H1 (cell line): ENCODE measurements at regions not wholly inside any gene's neighbourhood (a gene's known extent, or its start where the extent isn't known, plus 50 kb on each side); places are given as distances from the start of the nearest gene placed in this dataset.

Experiments
- CTCF ChIA-PET: fragments of 300-600 bp; sonication (Branson Sonifier 250); formaldehyde crosslinking; loops from one replicate; lab custom pipeline; 2021; ENCODE audit not compliant: partially characterized antibody; lab: Charles Lee
- POLR2A ChIA-PET: fragments of 300-600 bp; sonication (Branson Sonifier 250); formaldehyde crosslinking; loops from one replicate; lab custom pipeline; 2021; ENCODE audit warnings: inconsistent platforms; ENCODE audit not compliant: partially characterized antibody; lab: Charles Lee
- DNase-seq, 2 experiments: peaks; one replicate each; pipeline versions ENCODE4 v3.0.0 to v3.0.0-alpha.2; 2010 to 2022; ENCODE audit warnings: low spot score in 2 of 2, low read depth in 1 of 2, mixed read lengths in 1 of 2
- FAIRE-seq: peaks from 2 replicates; lab custom pipeline; 2011; peaks lifted over from hg19 to GRCh38; lab: Jason Lieb, UNC
- H2AFZ ChIP-seq: 2 replicates; pipeline ENCODE4 v1.8.1; 2012; ENCODE audit warnings: low read length, inconsistent platforms
- H2AK5ac ChIP-seq: 2 replicates; pipeline ENCODE4 v1.6.1; 2013; ENCODE audit warnings: low read depth, low read length
- H2BK120ac ChIP-seq: replicated peaks from 2 replicates; pipeline ENCODE3; 2013; ENCODE audit warnings: low read depth, low read length, inconsistent platforms
- H2BK12ac ChIP-seq: 2 replicates; pipeline ENCODE4 v1.6.1; 2013; ENCODE audit warnings: low read depth, low read length
- H2BK15ac ChIP-seq: 2 replicates; pipeline ENCODE4 v1.6.1; 2013; ENCODE audit warnings: low read length
- H2BK20ac ChIP-seq: 2 replicates; pipeline ENCODE4 v1.6.1; 2013; ENCODE audit warnings: low read length
- H2BK5ac ChIP-seq: 2 replicates; pipeline ENCODE4 v1.6.1; 2013; ENCODE audit warnings: low read depth, low read length
- H3K14ac ChIP-seq: 2 replicates; pipeline ENCODE4 v1.6.1; 2013; ENCODE audit warnings: inconsistent platforms; ENCODE audit not compliant: insufficient read length
- H3K18ac ChIP-seq: 2 replicates; pipeline ENCODE4 v1.6.1; 2013; ENCODE audit warnings: low read length; ENCODE audit errors: extremely low read depth
- H3K23ac ChIP-seq: 2 replicates; pipeline ENCODE4 v1.6.1; 2013; ENCODE audit warnings: inconsistent platforms; ENCODE audit not compliant: insufficient read length
- H3K23me2 ChIP-seq: 2 replicates; pipeline ENCODE4 v1.6.1; 2013; ENCODE audit warnings: low read depth, low read length
- H3K27ac ChIP-seq: 2 replicates; pipeline ENCODE4 v1.6.1; 2011; ENCODE audit warnings: low read depth, low read length, inconsistent platforms
- H3K27me3 ChIP-seq, 4 experiments: replicated peaks in 1 of 4; 1 replicate in 1 of 4; 2 replicates in 3 of 4; pipeline versions ENCODE4 v1.6.1 to v1.8.1; 2011 to 2013; ENCODE audit warnings: low read length in 3 of 4, mild to moderate bottlenecking in 3 of 4, inconsistent platforms in 2 of 4, mixed read lengths in 2 of 4, moderate library complexity in 1 of 4; ENCODE audit not compliant: control insufficient read depth in 3 of 4, insufficient read depth in 3 of 4; ENCODE audit errors: extremely low read depth in 1 of 4
- H3K36me3 ChIP-seq, 4 experiments: 2 replicates each; pipeline versions ENCODE4 v1.6.1 to v1.8.1; 2011 to 2013; ENCODE audit warnings: mild to moderate bottlenecking in 4 of 4, low read length in 3 of 4, moderate library complexity in 2 of 4, control low read depth in 1 of 4, inconsistent platforms in 1 of 4; ENCODE audit not compliant: insufficient read depth in 4 of 4, control insufficient read depth in 2 of 4
- H3K4ac ChIP-seq: replicated peaks from 2 replicates; pipeline ENCODE3; 2013; ENCODE audit warnings: low read length, low read depth, mixed read lengths, inconsistent platforms; ENCODE audit not compliant: insufficient read length
- H3K4me1 ChIP-seq, 4 experiments: replicated peaks in 1 of 4; 1 replicate in 1 of 4; 2 replicates in 3 of 4; pipeline versions ENCODE4 v1.6.1 to v1.8.1; 2011 to 2013; ENCODE audit warnings: low read length in 3 of 4, inconsistent platforms in 2 of 4, mixed read lengths in 1 of 4; ENCODE audit not compliant: insufficient read depth in 4 of 4, control insufficient read depth in 3 of 4
- H3K4me2 ChIP-seq, 2 experiments: 2 replicates each; pipeline versions ENCODE4 v1.6.1 to v1.8.1; 2011 to 2013; ENCODE audit warnings: low read depth in 2 of 2, low read length in 2 of 2, control low read depth in 1 of 2, inconsistent platforms in 1 of 2, mild to moderate bottlenecking in 1 of 2; ENCODE audit not compliant: insufficient read depth in 1 of 2
- H3K4me3 ChIP-seq, 4 experiments: fragments of 200-600, 300-600 bp in 1 of 4; sonication (generic), shearing (Covaris generic), sonication (Bioruptor Twin) in 1 of 4; 2 replicates each; pipeline versions ENCODE4 v1.5.1 to v1.8.1; 2011 to 2016; ENCODE audit warnings: low read length in 4 of 4, low read depth in 3 of 4, control low read depth in 2 of 4, inconsistent platforms in 2 of 4, mild to moderate bottlenecking in 2 of 4, mixed read lengths in 1 of 4, moderate library complexity in 1 of 4; ENCODE audit not compliant: insufficient read depth in 2 of 4; ENCODE audit errors: extremely low read depth in 1 of 4
- H3K56ac ChIP-seq: replicated peaks from 2 replicates; pipeline ENCODE3; 2013; ENCODE audit warnings: low read depth, mild to moderate bottlenecking, mixed read lengths, low read length, inconsistent platforms; ENCODE audit not compliant: insufficient read length
- H3K79me1 ChIP-seq: 2 replicates; pipeline ENCODE4 v1.6.1; 2013; ENCODE audit warnings: low read depth, low read length, control low read depth
- H3K79me2 ChIP-seq, 2 experiments: 2 replicates each; pipeline versions ENCODE4 v1.6.1 to v1.8.1; 2012 to 2013; ENCODE audit warnings: low read length in 2 of 2, mild to moderate bottlenecking in 2 of 2, inconsistent platforms in 1 of 2; ENCODE audit not compliant: insufficient read depth in 2 of 2, control insufficient read depth in 1 of 2
- H3K9ac ChIP-seq, 4 experiments: replicated peaks in 1 of 4; 1 replicate in 1 of 4; 2 replicates in 3 of 4; pipeline versions ENCODE4 v1.6.1 to v1.8.1; 2011 to 2013; ENCODE audit warnings: low read depth in 3 of 4, low read length in 3 of 4, control low read depth in 2 of 4, mild to moderate bottlenecking in 2 of 4, moderate library complexity in 2 of 4, inconsistent platforms in 1 of 4; ENCODE audit errors: extremely low read depth in 1 of 4
- H3K9me3 ChIP-seq, 2 experiments: 2 replicates each; pipeline versions ENCODE4 v1.6.1 to v1.8.1; 2012 to 2013; ENCODE audit warnings: mild to moderate bottlenecking in 2 of 2, moderate library complexity in 2 of 2, control low read depth in 1 of 2, inconsistent platforms in 1 of 2, low read depth in 1 of 2, low read length in 1 of 2, mixed read lengths in 1 of 2; ENCODE audit not compliant: insufficient read depth in 2 of 2
- H4K20me1 ChIP-seq, 2 experiments: replicated peaks in 1 of 2; 2 replicates each; pipeline versions ENCODE3 to v1.8.1; 2011 to 2013; ENCODE audit warnings: inconsistent platforms in 2 of 2, low read length in 2 of 2, mild to moderate bottlenecking in 1 of 2; ENCODE audit not compliant: insufficient read depth in 2 of 2, control insufficient read depth in 1 of 2
- H4K5ac ChIP-seq: 2 replicates; pipeline ENCODE4 v1.6.1; 2013; ENCODE audit warnings: low read length, low read depth, mixed read lengths, inconsistent platforms; ENCODE audit not compliant: insufficient read length
- H4K8ac ChIP-seq: 2 replicates; pipeline ENCODE4 v1.8.0; 2013; ENCODE audit warnings: mild to moderate bottlenecking, moderate library complexity, low read length, inconsistent platforms; ENCODE audit not compliant: insufficient read depth; ENCODE audit errors: extremely low read depth
- H4K91ac ChIP-seq: replicated peaks from 2 replicates; pipeline ENCODE3; 2013; ENCODE audit warnings: low read length, mixed read lengths, inconsistent platforms; ENCODE audit not compliant: insufficient read length
- CTBP2 ChIP-seq: IDR thresholded peaks from 2 replicates; pipeline ENCODE4 v1.7.0; 2011; ENCODE audit warnings: borderline replicate concordance, mild to moderate bottlenecking, moderate library complexity, mixed read lengths, low read length; ENCODE audit not compliant: insufficient read depth, insufficient read length
- WGBS, 2 experiments: shearing (Covaris generic) in 1 of 2; methylation state at CpG; one replicate each; pipeline versions ENCODE4 v1.1.6 to v1.1.7; 2013 to 2015; ENCODE audit warnings: low lambda C conversion rate in 2 of 2, mixed read lengths in 2 of 2, inconsistent platforms in 1 of 2, low coverage in 1 of 2, missing lambda C conversion rate in 1 of 2; ENCODE audit not compliant: insufficient replicate concordance in 2 of 2, insufficient coverage in 1 of 2, insufficient read length in 1 of 2; ENCODE audit errors: extremely low coverage in 1 of 2, missing lambda C conversion rate in 1 of 2; 5-methylcytosine and 5-hydroxymethylcytosine counted together

GRCh38 chr18:42271647-42272414 lies 316.8 kb downstream of the PIK3C3 start:
- H3K4me2 ChIP-seq: no peak overlapping the region
- H4K20me1 ChIP-seq: no peaks in the 10 kb centered on the region
- no peak overlapping the region for H3K23ac ChIP-seq
- ChIA-PET POLR2A (no interaction called here), CTCF (interaction anchor here (0.9 to 1.8 kb wide), 7 partner anchors 17 to 218 kb away, joined by 3 to 8 read pairs (median 3); no protein-coding TSS in a partner anchor)
- no peak overlapping the region for H4K8ac ChIP-seq
- H2AFZ ChIP-seq: no peak overlapping the region
- no peak overlapping the region for H3K18ac ChIP-seq
- DNase-seq (no peak), FAIRE-seq (no peak)
- no peak overlapping the region for H3K9ac ChIP-seq
- H3K4me3 ChIP-seq: no peak overlapping the region
- no peak overlapping the region for H3K14ac ChIP-seq
- H2BK5ac ChIP-seq: no peak overlapping the region
- 99% methylated on average over 8 of the region's 8 CpGs; no CpG with 5 or more reads in 1 of the 2 experiments for WGBS, 2 experiments
- no peak overlapping the region for H4K91ac ChIP-seq
- TF ChIP-seq CTBP2: no peak
- H3K36me3 ChIP-seq: no peaks in the 10 kb centered on the region
- no peaks in the 10 kb centered on the region for H3K23me2 ChIP-seq
- no peak overlapping the region for H2BK120ac ChIP-seq
- H2AK5ac ChIP-seq: no peak overlapping the region
- H3K4ac ChIP-seq: no peak overlapping the region
- H2BK12ac ChIP-seq: no peak overlapping the region
- H2BK15ac ChIP-seq: no peak overlapping the region
- no peak overlapping the region for H4K5ac ChIP-seq
- H3K27ac ChIP-seq: no peak overlapping the region
- no peaks in the 10 kb centered on the region for H3K79me2 ChIP-seq
- no peak overlapping the region for H3K56ac ChIP-seq
- no peaks in the 10 kb centered on the region for H3K9me3 ChIP-seq
- H3K79me1 ChIP-seq: no peaks in the 10 kb centered on the region
- H3K27me3 ChIP-seq: no peaks in the 10 kb centered on the region
- no peak overlapping the region for H2BK20ac ChIP-seq
- peaks cover 0 to 7% (median 1%) of the 10 kb centered on the region in 4 experiments; a peak in 3 of 7 replicates for H3K4me1 ChIP-seq
